GM12891 (cell line): ENCODE measurements at regions not wholly inside any gene's neighbourhood (a gene's known extent, or its start where the extent isn't known, plus 50 kb on each side); places are given as distances from the start of the nearest gene placed in this dataset.

Experiments
- PAX5 ChIP-seq: IDR thresholded peaks from 2 replicates; pipeline ENCODE4 v1.6.1; 2011; ENCODE audit warnings: low read length, moderate library complexity, mild to moderate bottlenecking; ENCODE audit not compliant: insufficient read depth, severe bottlenecking
- POLR2A ChIP-seq: IDR thresholded peaks from 2 replicates; pipeline ENCODE4 v1.6.1; 2011; ENCODE audit warnings: low read depth, low read length, control low read depth
- POLR2AphosphoS5 ChIP-seq: IDR thresholded peaks from 2 replicates; pipeline ENCODE4 v1.6.1; 2011; ENCODE audit warnings: low read depth, low read length, control low read depth
- TAF1 ChIP-seq: IDR thresholded peaks from 2 replicates; pipeline ENCODE4 v1.6.1; 2011; ENCODE audit warnings: low read depth, low read length, control low read depth

GRCh38 chr4:101400096-101400495 is 52.8 kb upstream of the PPP3CA start:
- TF ChIP-seq POLR2A (no peak), POLR2AphosphoS5 (no peak), TAF1 (no peak), PAX5 (no peak)
